Uterus (tissue), 2 donors: ENCODE measurements at regions not wholly inside any gene's neighbourhood (a gene's known extent, or its start where the extent isn't known, plus 50 kb on each side); places are given as distances from the start of the nearest gene placed in this dataset.

Source experiments
- CTCF ChIP-seq, 4 experiments: fragments of 200-600 bp in 2 of 4; fragments of 450-650 bp in 2 of 4; sonication (generic) in 2 of 4; IDR thresholded peaks; one replicate each; pipeline ENCODE4 v1.5.1; 2016 to 2019; ENCODE audit warnings: antibody characterized with exemption in 4 of 4, mild to moderate bottlenecking in 2 of 4, moderate library complexity in 1 of 4
- POLR2A ChIP-seq, 2 donors: fragments of 450-650 bp; IDR thresholded peaks; one replicate each; pipeline ENCODE4 v1.6.1; 2016; ENCODE audit warnings: antibody characterized with exemption in 2 of 2, mild to moderate bottlenecking in 1 of 2, moderate library complexity in 1 of 2

DNA sequence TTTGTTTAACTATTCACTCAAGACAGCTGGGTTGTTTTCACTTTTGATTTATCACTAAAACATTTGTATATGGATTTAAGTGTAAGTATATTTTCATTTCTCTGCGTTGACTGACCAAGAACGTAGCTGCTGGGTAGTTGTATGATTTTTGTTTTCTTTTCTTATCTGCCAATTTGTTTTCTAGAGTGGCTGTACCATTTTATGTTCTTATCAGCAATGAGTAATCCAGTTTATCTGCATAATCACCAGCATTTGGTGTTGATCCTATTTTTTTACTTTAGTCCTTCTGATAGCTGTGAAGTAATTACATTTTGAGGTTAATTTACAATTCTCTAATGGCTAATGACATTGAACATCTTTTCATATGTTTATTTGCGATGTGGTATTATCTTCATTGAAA is 1178.4 kb upstream of the TMEFF2 start:
- TF ChIP-seq CTCF (IDR thresholded peaks at IDR 0.05), result no peak
- no peak for TF ChIP-seq POLR2A (IDR thresholded peaks at IDR 0.05)
